ENCODE measurements at regions not wholly inside any gene's neighbourhood (a gene's known extent, or its start where the extent isn't known, plus 50 kb on each side); places are given as distances from the start of the nearest gene placed in this dataset.
A peak's percentile ranks its signal among the peaks of the same experiment; 100 is the strongest.

GRCh38 chr9:120294003-120294402 lies 286.0 kb downstream of the CDK5RAP2 start:
- DNase-seq (ENCODE audit: low spot score) (no peak), ATAC-seq (no peak)

GRCh38 chr9:120292606-120293005 lies 287.4 kb downstream of the CDK5RAP2 start:
- peak; percentile 52 for ATAC-seq

GRCh38 chr9:120291050-120291449 lies 288.9 kb downstream of the CDK5RAP2 start:
- no peak for ATAC-seq
- DNase-seq (ENCODE audit: low spot score) = no peak

More at GRCh38 chr9:120292606-120293005, 287.4 kb downstream of the CDK5RAP2 start:
- no peak for DNase-seq (ENCODE audit: low spot score)

GRCh38 chr9:120289990-120290975 lies 289.7 kb downstream of the CDK5RAP2 start:
- no peak for DNase-seq (ENCODE audit: low spot score)
- no peak for ATAC-seq

GRCh38 chr9:120289098-120289497 lies 290.9 kb downstream of the CDK5RAP2 start:
- ATAC-seq = no peak
- DNase-seq (ENCODE audit: low spot score) = no peak

- no peak for ATAC-seq
Observed at GRCh38 chr9:120286530-120286929, 293.4 kb downstream of the CDK5RAP2 start.

GRCh38 chr9:120284821-120285220 lies 295.1 kb downstream of the CDK5RAP2 start:
- ATAC-seq = no peak
- DNase-seq (ENCODE audit: low spot score) = no peak

More at GRCh38 chr9:120286530-120286929, 293.4 kb downstream of the CDK5RAP2 start:
- DNase-seq (ENCODE audit: low spot score) = no peak

GRCh38 chr9:120281665-120282064 lies 298.3 kb downstream of the CDK5RAP2 start:
- DNase-seq (ENCODE audit: low spot score) = no peak
- no peak for ATAC-seq

GRCh38 chr9:120267929-120268328 lies 312.0 kb downstream of the CDK5RAP2 start:
- no peak for DNase-seq (ENCODE audit: low spot score)
- no peak for ATAC-seq

GRCh38 chr9:120265791-120266190 lies 314.2 kb downstream of the CDK5RAP2 start:
- DNase-seq (ENCODE audit: low spot score) (no peak), ATAC-seq (no peak)

GRCh38 chr9:120264528-120264927 lies 315.4 kb downstream of the CDK5RAP2 start:
- ATAC-seq (no peak), DNase-seq (ENCODE audit: low spot score) (no peak)

- no peak for ATAC-seq
- DNase-seq (ENCODE audit: low spot score) = no peak
Observed at GRCh38 chr9:120263836-120264235, 316.1 kb downstream of the CDK5RAP2 start.

- peak; percentile 19 for ATAC-seq
- no peak for DNase-seq (ENCODE audit: low spot score)
Observed at GRCh38 chr9:120261419-120261818, 318.5 kb downstream of the CDK5RAP2 start.

- no peak for DNase-seq (ENCODE audit: low spot score)
- no peak for ATAC-seq
Observed at GRCh38 chr9:120259100-120259499, 320.9 kb downstream of the CDK5RAP2 start.

- DNase-seq (ENCODE audit: low spot score) (no peak), ATAC-seq (no peak)
Observed at GRCh38 chr9:120258096-120258495, 321.9 kb downstream of the CDK5RAP2 start.

GRCh38 chr9:120257483-120257882 lies 322.5 kb downstream of the CDK5RAP2 start:
- DNase-seq (ENCODE audit: low spot score) = no peak
- ATAC-seq = no peak

- ATAC-seq = no peak
- no peak for DNase-seq (ENCODE audit: low spot score)
Observed at GRCh38 chr9:120256146-120256545, 323.8 kb downstream of the CDK5RAP2 start.

- no peak for DNase-seq (ENCODE audit: low spot score)
- ATAC-seq = no peak
Observed at GRCh38 chr9:120252248-120252647, 327.7 kb downstream of the CDK5RAP2 start.

- DNase-seq (ENCODE audit: low spot score) = no peak
- ATAC-seq = no peak
Observed at GRCh38 chr9:120242116-120242811, 337.7 kb downstream of the CDK5RAP2 start.

- DNase-seq (ENCODE audit: low spot score) = no peak
- ATAC-seq = no peak
Observed at GRCh38 chr9:120236596-120236995, 343.4 kb downstream of the CDK5RAP2 start.

- ATAC-seq (no peak), DNase-seq (ENCODE audit: low spot score) (no peak)
Observed at GRCh38 chr9:120235081-120235480, 344.9 kb downstream of the CDK5RAP2 start.

- ATAC-seq (no peak), DNase-seq (ENCODE audit: low spot score) (no peak)
Observed at GRCh38 chr9:120230227-120230626, 349.7 kb downstream of the CDK5RAP2 start.
